HEK293 (cell line): ENCODE measurements at regions not wholly inside any gene's neighbourhood (a gene's known extent, or its start where the extent isn't known, plus 50 kb on each side); places are given as distances from the start of the nearest gene placed in this dataset.

Source experiments
- CTCF ChIA-PET: fragments of 350-600 bp; formaldehyde crosslinking; extraction: SDS; loops from one replicate; lab custom pipeline; 2021; ENCODE audit warnings: antibody characterized with exemption; lab: Yijun Ruan, JAX
- POLR2A ChIA-PET: fragments of 300-600 bp; formaldehyde crosslinking; extraction: SDS; loops from one replicate; lab custom pipeline; 2020; ENCODE audit warnings: antibody characterized with exemption, inconsistent platforms; lab: Yijun Ruan, JAX
- H3K27ac ChIP-seq: fragments of 200-500 bp; sonication (Bioruptor generic); 2 replicates; pipeline ENCODE4 v1.5.1; 2014; ENCODE audit warnings: low read depth, low read length, control low read depth, inconsistent platforms; ENCODE audit errors: extremely low read depth
- H3K36me3 ChIP-seq, 2 experiments: fragments of 200-500 bp in 1 of 2; sonication (Bioruptor generic) in 1 of 2; 1 replicate in 1 of 2; 2 replicates in 1 of 2; pipeline ENCODE4 v1.5.1; 2014 to 2017; ENCODE audit warnings: inconsistent platforms in 2 of 2, low read length in 2 of 2; ENCODE audit not compliant: control insufficient read depth in 2 of 2, insufficient read depth in 1 of 2
- H3K4me1 ChIP-seq: fragments of 200-500 bp; sonication (Bioruptor generic); 2 replicates; pipeline ENCODE4 v1.5.1; 2014; ENCODE audit warnings: mild to moderate bottlenecking, low read length, inconsistent platforms; ENCODE audit not compliant: control insufficient read depth, insufficient read depth
- H3K4me3 ChIP-seq: 2 replicates; pipeline ENCODE4 v1.5.1; 2011; ENCODE audit warnings: low read depth, mild to moderate bottlenecking, control low read depth, low read length, moderate library complexity
- H3K9me3 ChIP-seq: fragments of 200-500 bp; sonication (Bioruptor generic); 2 replicates; pipeline ENCODE4 v1.5.1; 2014; ENCODE audit warnings: low read depth, low read length, inconsistent platforms; ENCODE audit not compliant: control insufficient read depth, insufficient read depth
- GLIS1 ChIP-seq: fragments of 450-650 bp; formaldehyde crosslinking; IDR thresholded peaks from 2 replicates; pipeline ENCODE4 v1.5.1; 2016; ENCODE audit warnings: missing biosample characterization, missing genetic modification characterization
- SCRT1 ChIP-seq: fragments of 450-650 bp; formaldehyde crosslinking; IDR thresholded peaks from 2 replicates; pipeline ENCODE4 v1.5.1; 2016; ENCODE audit warnings: missing biosample characterization, missing genetic modification characterization, borderline replicate concordance
- ZEB2 ChIP-seq: fragments of 450-650 bp; formaldehyde crosslinking; IDR thresholded peaks from 2 replicates; pipeline ENCODE4 v1.5.1; 2016; ENCODE audit warnings: missing biosample characterization, missing genetic modification characterization
- ZNF211 ChIP-seq: fragments of 450-650 bp; formaldehyde crosslinking; IDR thresholded peaks from 2 replicates; pipeline ENCODE4 v1.5.1; 2016; ENCODE audit warnings: low read depth, missing biosample characterization, missing genetic modification characterization
- ZNF214 ChIP-seq: fragments of 450-650 bp; formaldehyde crosslinking; IDR thresholded peaks from 2 replicates; pipeline ENCODE4 v1.5.1; 2017; ENCODE audit warnings: missing biosample characterization, mild to moderate bottlenecking, missing genetic modification characterization, borderline replicate concordance
- ZNF37A ChIP-seq: fragments of 450-650 bp; IDR thresholded peaks from 2 replicates; pipeline ENCODE4 v1.5.1; 2018; ENCODE audit warnings: missing biosample characterization, missing genetic modification characterization
- ZNF423 ChIP-seq: fragments of 450-650 bp; formaldehyde crosslinking; IDR thresholded peaks from 2 replicates; pipeline ENCODE4 v1.5.1; 2016; ENCODE audit warnings: missing biosample characterization, missing genetic modification characterization
- ZNF529 ChIP-seq: fragments of 450-650 bp; formaldehyde crosslinking; IDR thresholded peaks from 2 replicates; pipeline ENCODE4 v1.5.1; 2017; ENCODE audit warnings: missing genetic modification characterization, missing biosample characterization; ENCODE audit not compliant: insufficient replicate concordance
- ZNF596 ChIP-seq: fragments of 450-650 bp; IDR thresholded peaks from 2 replicates; pipeline ENCODE4 v1.5.0; 2018; ENCODE audit warnings: missing biosample characterization, mild to moderate bottlenecking, missing genetic modification characterization, moderate library complexity
- ZNF670 ChIP-seq: fragments of 450-650 bp; formaldehyde crosslinking; IDR thresholded peaks from 2 replicates; pipeline ENCODE4 v1.5.1; 2016; ENCODE audit warnings: missing biosample characterization, missing genetic modification characterization, low read depth
- TF ChIP-seq, protein P1 (sequence below): fragments of 450-650 bp; formaldehyde crosslinking; IDR thresholded peaks from 2 replicates; pipeline ENCODE4 v1.5.1; 2016; ENCODE audit warnings: missing biosample characterization, missing genetic modification characterization
- TF ChIP-seq, protein P2 (sequence below): fragments of 450-650 bp; formaldehyde crosslinking; optimal IDR thresholded peaks from 2 replicates; pipeline ENCODE3; 2016; ENCODE audit warnings: missing biosample characterization, mild to moderate bottlenecking, missing genetic modification characterization

DNA sequence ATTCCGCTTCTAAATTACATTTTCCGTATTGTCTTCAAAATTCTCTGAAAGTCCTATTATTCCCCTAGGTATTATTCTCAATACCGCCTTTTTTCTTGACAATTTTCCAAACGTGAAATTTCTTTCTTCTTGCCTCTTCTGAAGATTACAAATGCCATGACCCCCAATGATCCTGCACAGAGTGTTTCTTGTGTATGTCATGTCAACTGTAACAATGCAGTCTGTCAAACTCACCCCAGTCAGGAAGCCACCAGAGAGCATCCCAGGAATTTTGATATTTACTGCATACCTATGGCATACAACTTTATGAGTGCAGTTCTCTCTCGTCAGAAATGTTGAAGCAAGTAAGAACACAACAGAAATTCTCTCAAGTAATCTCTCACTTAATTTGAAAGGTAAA, 847.3 kb upstream of the CDH8 start:
- ChIA-PET CTCF (no interaction called here), POLR2A (no interaction called here)
- Histone ChIP-seq H3K36me3 (no peaks in the 10 kb centered on the region), H3K4me1 (no peaks in the 10 kb centered on the region), H3K4me3 (no peak overlapping the region), H3K9me3 (no peaks in the 10 kb centered on the region), H3K27ac (no peak overlapping the region)
- TF ChIP-seq ZNF214 (tag by site-specific recombination) (no peak), ZNF596 (tag by site-specific recombination) (no peak), GLIS1 (tag by site-specific recombination) (no peak), ZNF529 (tag by site-specific recombination) (no peak)
- TF ChIP-seq, protein P1, sequence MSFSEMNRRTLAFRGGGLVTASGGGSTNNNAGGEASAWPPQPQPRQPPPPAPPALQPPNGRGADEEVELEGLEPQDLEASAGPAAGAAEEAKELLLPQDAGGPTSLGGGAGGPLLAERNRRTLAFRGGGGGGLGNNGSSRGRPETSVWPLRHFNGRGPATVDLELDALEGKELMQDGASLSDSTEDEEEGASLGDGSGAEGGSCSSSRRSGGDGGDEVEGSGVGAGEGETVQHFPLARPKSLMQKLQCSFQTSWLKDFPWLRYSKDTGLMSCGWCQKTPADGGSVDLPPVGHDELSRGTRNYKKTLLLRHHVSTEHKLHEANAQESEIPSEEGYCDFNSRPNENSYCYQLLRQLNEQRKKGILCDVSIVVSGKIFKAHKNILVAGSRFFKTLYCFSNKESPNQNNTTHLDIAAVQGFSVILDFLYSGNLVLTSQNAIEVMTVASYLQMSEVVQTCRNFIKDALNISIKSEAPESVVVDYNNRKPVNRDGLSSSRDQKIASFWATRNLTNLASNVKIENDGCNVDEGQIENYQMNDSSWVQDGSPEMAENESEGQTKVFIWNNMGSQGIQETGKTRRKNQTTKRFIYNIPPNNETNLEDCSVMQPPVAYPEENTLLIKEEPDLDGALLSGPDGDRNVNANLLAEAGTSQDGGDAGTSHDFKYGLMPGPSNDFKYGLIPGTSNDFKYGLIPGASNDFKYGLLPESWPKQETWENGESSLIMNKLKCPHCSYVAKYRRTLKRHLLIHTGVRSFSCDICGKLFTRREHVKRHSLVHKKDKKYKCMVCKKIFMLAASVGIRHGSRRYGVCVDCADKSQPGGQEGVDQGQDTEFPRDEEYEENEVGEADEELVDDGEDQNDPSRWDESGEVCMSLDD: no peak

DNA sequence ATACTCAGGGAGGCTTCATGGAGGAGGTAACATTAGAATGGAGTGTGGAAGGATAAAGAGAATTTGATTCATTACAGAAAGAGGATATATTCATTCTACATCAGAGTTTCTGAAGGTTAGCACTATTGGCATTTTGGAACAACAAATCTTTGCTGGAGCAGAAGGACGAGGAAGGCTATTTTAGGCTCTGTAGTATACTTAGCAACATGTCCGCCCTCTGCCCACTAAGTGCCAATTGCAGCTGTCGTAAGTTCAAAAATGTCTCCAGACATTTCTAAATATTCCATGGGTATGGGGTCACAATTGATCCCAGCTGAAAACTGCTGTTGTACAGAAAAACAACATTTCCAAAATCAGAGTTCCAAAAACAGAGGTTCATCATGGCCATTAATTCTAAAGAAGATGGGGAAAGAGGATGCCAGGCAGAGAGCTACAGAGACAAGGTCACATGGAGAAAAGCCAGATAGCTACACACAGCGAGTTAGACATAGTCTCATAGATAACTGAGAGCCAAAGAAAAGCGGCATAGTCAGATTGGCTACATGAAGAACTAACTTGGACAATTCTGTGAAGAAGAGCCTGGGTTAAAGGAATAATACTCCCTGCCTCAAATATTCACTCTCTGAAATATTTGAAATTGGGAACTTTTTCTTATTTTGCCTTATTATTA, 846.4 kb upstream of the CDH8 start:
- Histone ChIP-seq H3K4me1 (no peaks in the 10 kb centered on the region), H3K27ac (no peak overlapping the region), H3K4me3 (no peak overlapping the region), H3K9me3 (no peaks in the 10 kb centered on the region), H3K36me3 (no peaks in the 10 kb centered on the region)
- ChIA-PET CTCF (no interaction called here), POLR2A (no interaction called here)
- no peak for TF ChIP-seq SCRT1

DNA sequence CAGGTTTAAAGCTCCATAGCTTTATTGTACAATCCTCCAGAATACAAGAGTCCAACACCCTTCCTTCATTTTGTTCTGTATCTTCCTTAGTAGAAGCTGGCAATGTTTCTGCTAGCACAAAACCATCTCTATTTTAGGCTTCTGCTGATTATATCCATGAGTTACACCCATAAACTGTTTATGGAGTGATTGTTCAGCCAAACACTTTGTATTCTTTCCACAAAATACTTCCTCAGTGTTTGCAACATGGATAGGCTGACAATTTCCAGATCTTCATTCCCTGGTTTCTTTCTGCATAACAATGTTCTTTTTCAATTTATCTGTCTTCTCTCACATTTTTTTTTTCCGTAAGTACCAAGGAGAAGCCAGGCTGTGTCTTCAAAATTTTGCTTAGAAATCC, 839.9 kb upstream of the CDH8 start:
- Histone ChIP-seq H3K9me3 (no peaks in the 10 kb centered on the region), H3K27ac (no peak overlapping the region), H3K4me1 (no peaks in the 10 kb centered on the region), H3K36me3 (no peaks in the 10 kb centered on the region), H3K4me3 (no peak overlapping the region)
- TF ChIP-seq ZNF37A (tag by site-specific recombination) (no peak), ZEB2 (no peak), ZNF670 (tag by site-specific recombination) (no peak)
- TF ChIP-seq, protein P2, sequence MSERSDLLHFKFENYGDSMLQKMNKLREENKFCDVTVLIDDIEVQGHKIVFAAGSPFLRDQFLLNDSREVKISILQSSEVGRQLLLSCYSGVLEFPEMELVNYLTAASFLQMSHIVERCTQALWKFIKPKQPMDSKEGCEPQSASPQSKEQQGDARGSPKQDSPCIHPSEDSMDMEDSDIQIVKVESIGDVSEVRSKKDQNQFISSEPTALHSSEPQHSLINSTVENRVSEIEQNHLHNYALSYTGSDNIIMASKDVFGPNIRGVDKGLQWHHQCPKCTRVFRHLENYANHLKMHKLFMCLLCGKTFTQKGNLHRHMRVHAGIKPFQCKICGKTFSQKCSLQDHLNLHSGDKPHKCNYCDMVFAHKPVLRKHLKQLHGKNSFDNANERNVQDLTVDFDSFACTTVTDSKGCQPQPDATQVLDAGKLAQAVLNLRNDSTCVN (tag by site-specific recombination): no peak
- ChIA-PET CTCF (no interaction called here), POLR2A (no interaction called here)

DNA sequence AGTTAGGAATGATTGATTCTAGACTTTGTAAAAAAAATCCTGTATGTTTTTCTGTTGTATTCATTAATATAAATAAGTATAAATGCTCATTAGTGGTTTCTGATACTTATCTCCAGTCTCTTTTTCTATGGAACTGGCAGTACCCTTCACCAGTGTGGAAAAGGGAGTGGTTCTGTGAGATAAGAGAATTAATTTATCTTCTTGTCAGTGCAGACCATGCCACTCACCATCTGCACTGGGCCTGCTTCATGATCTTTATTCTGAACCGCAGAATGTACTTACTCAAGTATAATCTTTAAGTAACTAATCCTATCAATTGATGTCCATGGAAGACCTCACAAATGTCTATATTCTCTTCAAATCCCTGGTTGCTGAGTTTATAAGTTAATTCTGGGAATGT, 836.1 kb upstream of the CDH8 start:
- no peaks in the 10 kb centered on the region for H3K36me3 ChIP-seq
- TF ChIP-seq ZNF211 (tag by site-specific recombination) (no peak), ZNF423 (tag by site-specific recombination) (no peak)
- H3K27ac ChIP-seq: no peak overlapping the region
- CTCF ChIA-PET: no interaction called here
- POLR2A ChIA-PET: no interaction called here
- no peak overlapping the region for H3K4me3 ChIP-seq
- no peaks in the 10 kb centered on the region for H3K4me1 ChIP-seq
- H3K9me3 ChIP-seq: no peaks in the 10 kb centered on the region
